ENCODE measurements at regions not wholly inside any gene's neighbourhood (a gene's known extent, or its start where the extent isn't known, plus 50 kb on each side); places are given as distances from the start of the nearest gene placed in this dataset.

GRCh38 chr4:53941331-53941730, 123.1 kb downstream of the CHIC2 start:
- H3K9me2 ChIP-seq (ENCODE audit: insufficient read depth) = no peaks in the 10 kb centered on the region
- Mint-ChIP-seq H3K27me3 (ENCODE audit: insufficient read depth, low read depth, poor library complexity) (no peaks in the 10 kb centered on the region), H3K4me3 (no peak overlapping the region), H3K36me3 (ENCODE audit: low read depth) (peaks cover 7% of the 10 kb centered on the region; the same call in 2 of the 3 replicates), H3K9me3 (peaks cover 22% of the 10 kb centered on the region), H3K4me1 (peaks cover 3% of the 10 kb centered on the region; the same call in 1 of the 3 replicates), H3K27ac (no peak overlapping the region)
- H3K79me2 ChIP-seq (replicated peaks; ENCODE audit: insufficient read depth) = no peaks in the 10 kb centered on the region
- H3K4me1 ChIP-seq (ENCODE audit: insufficient read depth) = no peaks in the 10 kb centered on the region
- DNase-seq (ENCODE audit: low spot score) = no peak
- H3K36me3 ChIP-seq (ENCODE audit: insufficient read depth) = no peaks in the 10 kb centered on the region
- no peak overlapping the region for H3K4me2 ChIP-seq
- H3K4me3 ChIP-seq = no peak overlapping the region
- ATAC-seq = no peak
- no peaks in the 10 kb centered on the region for H4K20me1 ChIP-seq (replicated peaks; ENCODE audit: insufficient read depth)
- no peak for TF ChIP-seq ZNF114 (CRISPR knock-in tag; IDR thresholded peaks at IDR 0.05)
- TF ChIP-seq EZH2phosphoT487 (IDR thresholded peaks at IDR 0.05; ENCODE audit: unreplicated experiment) = no peak
- TF ChIP-seq, protein P1, sequence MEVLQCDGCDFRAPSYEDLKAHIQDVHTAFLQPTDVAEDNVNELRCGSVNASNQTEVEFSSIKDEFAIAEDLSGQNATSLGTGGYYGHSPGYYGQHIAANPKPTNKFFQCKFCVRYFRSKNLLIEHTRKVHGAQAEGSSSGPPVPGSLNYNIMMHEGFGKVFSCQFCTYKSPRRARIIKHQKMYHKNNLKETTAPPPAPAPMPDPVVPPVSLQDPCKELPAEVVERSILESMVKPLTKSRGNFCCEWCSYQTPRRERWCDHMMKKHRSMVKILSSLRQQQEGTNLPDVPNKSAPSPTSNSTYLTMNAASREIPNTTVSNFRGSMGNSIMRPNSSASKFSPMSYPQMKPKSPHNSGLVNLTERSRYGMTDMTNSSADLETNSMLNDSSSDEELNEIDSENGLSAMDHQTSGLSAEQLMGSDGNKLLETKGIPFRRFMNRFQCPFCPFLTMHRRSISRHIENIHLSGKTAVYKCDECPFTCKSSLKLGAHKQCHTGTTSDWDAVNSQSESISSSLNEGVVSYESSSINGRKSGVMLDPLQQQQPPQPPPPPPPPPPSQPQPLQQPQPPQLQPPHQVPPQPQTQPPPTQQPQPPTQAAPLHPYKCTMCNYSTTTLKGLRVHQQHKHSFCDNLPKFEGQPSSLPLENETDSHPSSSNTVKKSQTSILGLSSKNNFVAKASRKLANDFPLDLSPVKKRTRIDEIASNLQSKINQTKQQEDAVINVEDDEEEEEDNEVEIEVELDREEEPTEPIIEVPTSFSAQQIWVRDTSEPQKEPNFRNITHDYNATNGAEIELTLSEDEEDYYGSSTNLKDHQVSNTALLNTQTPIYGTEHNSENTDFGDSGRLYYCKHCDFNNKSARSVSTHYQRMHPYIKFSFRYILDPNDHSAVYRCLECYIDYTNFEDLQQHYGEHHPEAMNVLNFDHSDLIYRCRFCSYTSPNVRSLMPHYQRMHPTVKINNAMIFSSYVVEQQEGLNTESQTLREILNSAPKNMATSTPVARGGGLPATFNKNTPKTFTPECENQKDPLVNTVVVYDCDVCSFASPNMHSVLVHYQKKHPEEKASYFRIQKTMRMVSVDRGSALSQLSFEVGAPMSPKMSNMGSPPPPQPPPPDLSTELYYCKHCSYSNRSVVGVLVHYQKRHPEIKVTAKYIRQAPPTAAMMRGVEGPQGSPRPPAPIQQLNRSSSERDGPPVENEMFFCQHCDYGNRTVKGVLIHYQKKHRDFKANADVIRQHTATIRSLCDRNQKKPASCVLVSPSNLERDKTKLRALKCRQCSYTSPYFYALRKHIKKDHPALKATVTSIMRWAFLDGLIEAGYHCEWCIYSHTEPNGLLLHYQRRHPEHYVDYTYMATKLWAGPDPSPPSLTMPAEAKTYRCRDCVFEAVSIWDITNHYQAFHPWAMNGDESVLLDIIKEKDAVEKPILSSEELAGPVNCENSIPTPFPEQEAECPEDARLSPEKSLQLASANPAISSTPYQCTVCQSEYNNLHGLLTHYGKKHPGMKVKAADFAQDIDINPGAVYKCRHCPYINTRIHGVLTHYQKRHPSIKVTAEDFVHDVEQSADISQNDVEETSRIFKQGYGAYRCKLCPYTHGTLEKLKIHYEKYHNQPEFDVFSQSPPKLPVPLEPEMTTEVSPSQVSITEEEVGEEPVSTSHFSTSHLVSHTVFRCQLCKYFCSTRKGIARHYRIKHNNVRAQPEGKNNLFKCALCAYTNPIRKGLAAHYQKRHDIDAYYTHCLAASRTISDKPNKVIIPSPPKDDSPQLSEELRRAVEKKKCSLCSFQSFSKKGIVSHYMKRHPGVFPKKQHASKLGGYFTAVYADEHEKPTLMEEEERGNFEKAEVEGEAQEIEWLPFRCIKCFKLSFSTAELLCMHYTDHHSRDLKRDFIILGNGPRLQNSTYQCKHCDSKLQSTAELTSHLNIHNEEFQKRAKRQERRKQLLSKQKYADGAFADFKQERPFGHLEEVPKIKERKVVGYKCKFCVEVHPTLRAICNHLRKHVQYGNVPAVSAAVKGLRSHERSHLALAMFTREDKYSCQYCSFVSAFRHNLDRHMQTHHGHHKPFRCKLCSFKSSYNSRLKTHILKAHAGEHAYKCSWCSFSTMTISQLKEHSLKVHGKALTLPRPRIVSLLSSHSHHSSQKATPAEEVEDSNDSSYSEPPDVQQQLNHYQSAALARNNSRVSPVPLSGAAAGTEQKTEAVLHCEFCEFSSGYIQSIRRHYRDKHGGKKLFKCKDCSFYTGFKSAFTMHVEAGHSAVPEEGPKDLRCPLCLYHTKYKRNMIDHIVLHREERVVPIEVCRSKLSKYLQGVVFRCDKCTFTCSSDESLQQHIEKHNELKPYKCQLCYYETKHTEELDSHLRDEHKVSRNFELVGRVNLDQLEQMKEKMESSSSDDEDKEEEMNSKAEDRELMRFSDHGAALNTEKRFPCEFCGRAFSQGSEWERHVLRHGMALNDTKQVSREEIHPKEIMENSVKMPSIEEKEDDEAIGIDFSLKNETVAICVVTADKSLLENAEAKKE (CRISPR knock-in tag; IDR thresholded peaks at IDR 0.05) = no peak
- TF ChIP-seq CREB1 (CRISPR knock-in tag; IDR thresholded peaks at IDR 0.05; ENCODE audit: low read depth) = no peak
- no peak for TF ChIP-seq REST (IDR thresholded peaks at IDR 0.05; ENCODE audit: unreplicated experiment)
- no peak for TF ChIP-seq ZNF331 (CRISPR knock-in tag; IDR thresholded peaks at IDR 0.05; ENCODE audit: low read depth)
- TF ChIP-seq STAT1 (IDR thresholded peaks at IDR 0.05; ENCODE audit: unreplicated experiment) = no peak
- TF ChIP-seq POLR2AphosphoS5 (IDR thresholded peaks at IDR 0.05; ENCODE audit: low read depth) = no peak
- no peak for TF ChIP-seq EZH2 (IDR thresholded peaks at IDR 0.05; ENCODE audit: low read depth, unreplicated experiment)
- no peak for TF ChIP-seq JUNB (IDR thresholded peaks at IDR 0.05; ENCODE audit: unreplicated experiment)
- TF ChIP-seq CTCF (conservative IDR thresholded peaks at IDR 0.05; ENCODE audit: low read depth in 2 of 2) = no peak
- TF ChIP-seq, protein P2, sequence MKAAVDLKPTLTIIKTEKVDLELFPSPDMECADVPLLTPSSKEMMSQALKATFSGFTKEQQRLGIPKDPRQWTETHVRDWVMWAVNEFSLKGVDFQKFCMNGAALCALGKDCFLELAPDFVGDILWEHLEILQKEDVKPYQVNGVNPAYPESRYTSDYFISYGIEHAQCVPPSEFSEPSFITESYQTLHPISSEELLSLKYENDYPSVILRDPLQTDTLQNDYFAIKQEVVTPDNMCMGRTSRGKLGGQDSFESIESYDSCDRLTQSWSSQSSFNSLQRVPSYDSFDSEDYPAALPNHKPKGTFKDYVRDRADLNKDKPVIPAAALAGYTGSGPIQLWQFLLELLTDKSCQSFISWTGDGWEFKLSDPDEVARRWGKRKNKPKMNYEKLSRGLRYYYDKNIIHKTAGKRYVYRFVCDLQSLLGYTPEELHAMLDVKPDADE (IDR thresholded peaks at IDR 0.05) = no peak
- TF ChIP-seq NANOG (IDR thresholded peaks at IDR 0.05; ENCODE audit: borderline replicate concordance) = no peak
- no peak overlapping the region for H2AFZ ChIP-seq
- H3K27ac ChIP-seq (ENCODE audit: low read depth) = no peak overlapping the region
- no peaks in the 10 kb centered on the region for H3K27me3 ChIP-seq (ENCODE audit: insufficient read depth)
- no peaks in the 10 kb centered on the region for H3F3A ChIP-seq (replicated peaks; ENCODE audit: low read depth)

Data from GM23338 (cell line).